SK-N-MC (cell line): ENCODE measurements at regions not wholly inside any gene's neighbourhood (a gene's known extent, or its start where the extent isn't known, plus 50 kb on each side); places are given as distances from the start of the nearest gene placed in this dataset.

Experiments
- EZH2 ChIP-seq: fragments of 200-600 bp; sonication (generic); IDR thresholded peaks from one replicate; pipeline ENCODE4 v1.6.1; 2017; ENCODE audit warnings: antibody characterized with exemption
- POLR2AphosphoS5 ChIP-seq: IDR thresholded peaks from 2 replicates; pipeline ENCODE4 v1.6.1; 2012; ENCODE audit warnings: mild to moderate bottlenecking, low read depth, low read length, borderline replicate concordance

- TF ChIP-seq POLR2AphosphoS5, result no peak
- TF ChIP-seq EZH2, result no peak
Measured at GRCh38 chr9:115295734-115296133, 177.8 kb upstream of the TNC start.
